Transverse colon (tissue), 4 donors: ENCODE measurements at regions not wholly inside any gene's neighbourhood (a gene's known extent, or its start where the extent isn't known, plus 50 kb on each side); places are given as distances from the start of the nearest gene placed in this dataset.

ENCODE experiments used
- DNase-seq: peaks from one replicate; pipeline ENCODE4 v3.0.0-alpha.2; 2019
- H3K27ac ChIP-seq, 4 donors: fragments of 200-600 bp; sonication (generic); 2 replicates each; pipeline ENCODE4 v1.5.1; 2016 to 2018; ENCODE audit warnings: inconsistent platforms in 4 of 4
- H3K27me3 ChIP-seq: fragments of 200-600 bp; sonication (generic); 2 replicates; pipeline ENCODE4 v1.5.1; 2017; ENCODE audit warnings: inconsistent platforms
- H3K36me3 ChIP-seq, 4 donors: fragments of 200-600 bp; sonication (generic); 2 replicates each; pipeline ENCODE4 v1.5.1; 2017 to 2019; ENCODE audit warnings: inconsistent platforms in 4 of 4
- H3K4me1 ChIP-seq, 4 donors: fragments of 200-600 bp; sonication (generic); 2 replicates each; pipeline ENCODE4 v1.5.1; 2017 to 2020; ENCODE audit warnings: inconsistent platforms in 4 of 4
- H3K4me3 ChIP-seq, 4 donors: fragments of 200-600 bp; sonication (generic); 1 replicate in 1 of 4; 2 replicates in 3 of 4; pipeline versions ENCODE4 v1.5.1 to v1.6.1; 2017 to 2019; ENCODE audit warnings: inconsistent platforms in 4 of 4
- H3K9me3 ChIP-seq, 2 donors: fragments of 200-600 bp; sonication (generic); 2 replicates each; pipeline ENCODE4 v1.5.1; 2017 to 2019; ENCODE audit warnings: inconsistent platforms in 2 of 2
- CTCF ChIP-seq, 5 experiments: fragments of 200-600 bp in 3 of 5; fragments of 450-650 bp in 2 of 5; sonication (generic) in 3 of 5; IDR thresholded peaks; 1 replicate in 2 of 5; 2 replicates in 3 of 5; pipeline ENCODE4 v1.5.1; 2016 to 2017; ENCODE audit warnings: antibody characterized with exemption in 5 of 5, inconsistent platforms in 3 of 5, mild to moderate bottlenecking in 2 of 5, moderate library complexity in 1 of 5
- EP300 ChIP-seq: sonication (generic); formaldehyde crosslinking; IDR thresholded peaks from one replicate; pipeline ENCODE4 v1.6.1; 2017; ENCODE audit warnings: antibody characterized with exemption, low read depth
- POLR2A ChIP-seq: fragments of 450-650 bp; IDR thresholded peaks from one replicate; pipeline ENCODE4 v1.6.1; 2016; ENCODE audit warnings: antibody characterized with exemption, mild to moderate bottlenecking, moderate library complexity
- POLR2AphosphoS5 ChIP-seq, 3 donors: sonication (generic); formaldehyde crosslinking; IDR thresholded peaks; one replicate each; pipeline ENCODE4 v1.6.1; 2016; ENCODE audit warnings: antibody characterized with exemption in 3 of 3
- WGBS, 2 donors: methylation state at CpG; one replicate each; pipeline ENCODE4 v1.1.5; 2018; ENCODE audit warnings: low coverage in 1 of 2; 5-methylcytosine and 5-hydroxymethylcytosine counted together
- in situ Hi-C, 4 donors: fragments of 200-750 bp; cut with MboI; loops; one replicate each; pipeline versions ENCODE4 v1.15.0 to v1.15.1; 2017; ENCODE audit warnings: low sequenced_read_pairs in 3 of 4, low pct_ligation_motif_present in 1 of 4, low pct_unique_long_range_greater_than_20kb in 1 of 4
- intact Hi-C: fragments of 100-400 bp; cut with DNase I; formaldehyde crosslinking; loops from one replicate; pipeline ENCODE4 v1.15.1; 2023; ENCODE audit warnings: low total_unique reads

- Histone ChIP-seq H3K27me3 (no peaks in the 10 kb centered on the region), H3K9me3 (no peaks in the 10 kb centered on the region), H3K36me3 (no peaks in the 10 kb centered on the region), H3K4me3 (no peak overlapping the region), H3K27ac (peak overlapping the region in 1 of 4 donors; percentile 46), H3K4me1 (peaks cover 0 to 13% (median 6%) of the 10 kb centered on the region in 4 donors)
- peak; percentile 14 for DNase-seq
- in situ Hi-C loops, result no loop called here
- TF ChIP-seq POLR2AphosphoS5 (IDR thresholded peaks at IDR 0.05) (no peak), POLR2A (no peak), CTCF (IDR thresholded peaks at IDR 0.05) (no peak), EP300 (no peak)
- intact Hi-C loops, result no loop called here
These were observed 272.6 kb upstream of the UBE2E3 start for GRCh38 chr2:180707884-180708205.

GRCh38 chr2:180707175-180707883 is 273.1 kb upstream of the UBE2E3 start:
- H3K4me1 ChIP-seq, result peaks cover 0 to 13% (median 6%) of the 10 kb centered on the region in 4 donors
- intact Hi-C loops, result no loop called here
- H3K9me3 ChIP-seq, result no peaks in the 10 kb centered on the region
- peak overlapping the region in 3 of 4 donors; percentile 10 to 46 (median 19) for H3K27ac ChIP-seq
- H3K36me3 ChIP-seq, result no peaks in the 10 kb centered on the region
- H3K27me3 ChIP-seq, result no peaks in the 10 kb centered on the region
- WGBS, 2 donors, result 34 to 41% methylated on average over 3 of the region's 3 CpGs
- H3K4me3 ChIP-seq, result no peak overlapping the region
- TF ChIP-seq EP300 (no peak), POLR2AphosphoS5 (IDR thresholded peaks at IDR 0.05) (no peak), CTCF (IDR thresholded peaks at IDR 0.05) (no peak), POLR2A (no peak)
- DNase-seq, result no peak
- in situ Hi-C loops, result no loop called here

- intact Hi-C loops, result no loop called here
- H3K36me3 ChIP-seq, result no peaks in the 10 kb centered on the region
- H3K27me3 ChIP-seq, result no peaks in the 10 kb centered on the region
These were observed 273.7 kb upstream of the UBE2E3 start for GRCh38 chr2:180706694-180707093.

GRCh38 chr2:180705551-180705950 is 274.9 kb upstream of the UBE2E3 start:
- no peaks in the 10 kb centered on the region for H3K27me3 ChIP-seq
- no peak for DNase-seq
- intact Hi-C loops (no loop called here), in situ Hi-C loops (no loop called here)
- H3K27ac ChIP-seq, result no peak overlapping the region
- no peak overlapping the region for H3K4me3 ChIP-seq
- H3K4me1 ChIP-seq, result peaks cover 0 to 13% (median 6%) of the 10 kb centered on the region in 4 donors
- no peaks in the 10 kb centered on the region for H3K9me3 ChIP-seq
- no peaks in the 10 kb centered on the region for H3K36me3 ChIP-seq
- 88 to 100% methylated on average over 1 of the region's 1 CpG for WGBS, 2 donors
- TF ChIP-seq POLR2A (no peak), CTCF (IDR thresholded peaks at IDR 0.05) (no peak), POLR2AphosphoS5 (IDR thresholded peaks at IDR 0.05) (no peak), EP300 (no peak)

More at GRCh38 chr2:180706694-180707093, 273.7 kb upstream of the UBE2E3 start:
- H3K4me1 ChIP-seq, result peaks cover 0 to 13% (median 6%) of the 10 kb centered on the region in 4 donors
- H3K9me3 ChIP-seq, result no peaks in the 10 kb centered on the region
- H3K27ac ChIP-seq, result peak overlapping the region in 2 of 4 donors; percentile 10 to 46
- in situ Hi-C loops, result no loop called here
- TF ChIP-seq POLR2AphosphoS5 (IDR thresholded peaks at IDR 0.05) (no peak), CTCF (IDR thresholded peaks at IDR 0.05) (no peak), POLR2A (no peak), EP300 (no peak)
- DNase-seq, result no peak
- H3K4me3 ChIP-seq, result no peak overlapping the region
